ENCODE measurements at regions not wholly inside any gene's neighbourhood (a gene's known extent, or its start where the extent isn't known, plus 50 kb on each side); places are given as distances from the start of the nearest gene placed in this dataset.
A peak's percentile ranks its signal among the peaks of the same experiment; 100 is the strongest.
"Not testable (repeated sequence)": the region's sequence is repeated elsewhere in the genome, so short reads cannot be mapped to it uniquely, and the experiment has no call there.

DNA sequence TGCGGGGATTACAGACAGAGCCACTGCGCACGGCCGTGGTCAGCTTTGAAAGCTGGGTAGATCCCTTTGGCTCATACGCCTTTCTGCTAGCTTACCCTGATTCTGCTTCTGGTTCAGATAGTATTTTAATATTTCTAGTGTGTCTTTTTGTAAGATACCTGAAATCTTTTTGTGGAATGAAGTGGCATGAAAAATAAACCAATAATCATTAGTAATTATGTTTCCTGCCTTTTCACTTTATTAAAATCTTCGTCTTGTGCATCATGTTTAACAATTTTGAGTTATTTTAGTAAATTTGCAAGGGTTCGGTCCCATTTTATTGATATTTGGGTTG, 82.5 kb upstream of the TNK2 start:
- H3K9ac ChIP-seq (ENCODE audit: low read depth, low read length, poor library complexity, severe bottlenecking), result peak overlapping the region; percentile 82
- peak overlapping the region; percentile 90; the same call in 1 of the 2 replicates for H2AFZ ChIP-seq (ENCODE audit: low read length)
- H3K4me2 ChIP-seq (ENCODE audit: low read depth, low read length, poor library complexity, severe bottlenecking), result peak overlapping the region; percentile 66

DNA sequence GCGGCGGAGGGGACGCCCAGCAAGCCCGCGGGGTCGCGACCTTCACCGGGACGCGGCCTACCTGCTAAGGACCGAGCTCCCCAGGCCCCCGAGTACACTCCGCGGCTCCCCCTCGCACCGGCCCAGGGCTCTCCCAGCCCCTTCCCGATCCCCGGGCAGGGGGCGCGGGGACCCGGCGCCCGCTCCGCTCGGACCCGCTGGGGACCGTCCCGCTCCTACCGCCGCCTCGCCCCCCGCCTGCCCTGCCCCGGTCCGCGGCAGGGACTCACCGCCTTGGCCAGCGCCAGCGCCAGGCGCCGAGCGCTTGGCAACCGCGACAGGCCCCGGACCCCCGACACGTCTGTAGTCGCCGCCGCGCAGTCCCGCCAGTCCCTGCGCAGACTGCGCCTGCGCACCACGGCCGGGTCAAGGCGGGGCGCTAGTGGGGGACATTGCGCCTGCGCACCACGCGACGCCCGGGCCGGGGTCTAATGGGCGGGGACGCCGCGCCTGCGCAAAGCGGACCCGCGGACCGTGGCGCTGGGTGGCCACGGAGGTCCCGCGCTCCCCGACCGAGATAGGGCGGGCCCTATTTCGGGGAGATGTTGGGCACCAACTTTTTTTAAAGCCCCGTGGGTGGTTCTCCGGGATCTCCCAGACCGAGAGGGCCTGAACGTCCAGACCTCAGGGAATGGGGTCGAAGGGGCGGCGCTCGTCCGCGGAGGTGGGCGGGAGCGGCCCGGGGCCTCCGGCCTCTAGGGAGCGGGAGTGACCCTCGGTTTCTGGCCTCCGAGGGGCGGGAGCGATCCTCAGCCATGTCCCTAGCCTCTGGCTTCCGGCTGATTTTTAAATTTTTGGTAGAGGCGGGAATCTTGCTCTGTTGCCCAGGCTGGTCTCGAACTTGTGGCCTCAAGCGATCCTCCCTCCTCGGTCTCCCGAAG, 81.8 kb upstream of the TNK2 start:
- H4K20me1 ChIP-seq (ENCODE audit: insufficient read depth, low read length, poor library complexity, severe bottlenecking); H3K9me2 ChIP-seq (replicated peaks; ENCODE audit: low read depth, low read length); H3K9me3 ChIP-seq (ENCODE audit: insufficient read depth, low read depth, low read length); H3K4me1 ChIP-seq (ENCODE audit: insufficient read depth, low read length, poor library complexity, severe bottlenecking); H3K36me3 ChIP-seq (ENCODE audit: insufficient read depth, low read length); H3F3A ChIP-seq (ENCODE audit: low read depth); H3K27me3 ChIP-seq (ENCODE audit: insufficient read depth, low read length, poor library complexity, severe bottlenecking): not testable (repeated sequence)
- Histone ChIP-seq H3K79me2 (ENCODE audit: insufficient read depth, low read length) (peaks cover 29% of the 10 kb centered on the region; the same call in 1 of the 2 replicates), H3K4me2 (ENCODE audit: low read depth, low read length, poor library complexity, severe bottlenecking) (peak overlapping the region; percentile 66), H3K9ac (ENCODE audit: low read depth, low read length, poor library complexity, severe bottlenecking) (peak overlapping the region; percentile 82), H2AFZ (ENCODE audit: low read length) (peak overlapping the region; percentile 90), H3K4me3 (ENCODE audit: low read length, poor library complexity, severe bottlenecking) (peak overlapping the region; percentile 88)

More for the DNA sequence above, 82.5 kb upstream of the TNK2 start:
- H3K9me3 ChIP-seq (ENCODE audit: insufficient read depth, low read depth, low read length); H3K27me3 ChIP-seq (ENCODE audit: insufficient read depth, low read length, poor library complexity, severe bottlenecking); H3K9me2 ChIP-seq (replicated peaks; ENCODE audit: low read depth, low read length); H3K36me3 ChIP-seq (ENCODE audit: insufficient read depth, low read length); H4K20me1 ChIP-seq (ENCODE audit: insufficient read depth, low read length, poor library complexity, severe bottlenecking); H3F3A ChIP-seq (ENCODE audit: low read depth); H3K4me1 ChIP-seq (ENCODE audit: insufficient read depth, low read length, poor library complexity, severe bottlenecking): not testable (repeated sequence)
- Histone ChIP-seq H3K4me3 (ENCODE audit: low read length, poor library complexity, severe bottlenecking) (peak overlapping the region; percentile 88), H3K79me2 (ENCODE audit: insufficient read depth, low read length) (peaks cover 29% of the 10 kb centered on the region; the same call in 1 of the 2 replicates)

DNA sequence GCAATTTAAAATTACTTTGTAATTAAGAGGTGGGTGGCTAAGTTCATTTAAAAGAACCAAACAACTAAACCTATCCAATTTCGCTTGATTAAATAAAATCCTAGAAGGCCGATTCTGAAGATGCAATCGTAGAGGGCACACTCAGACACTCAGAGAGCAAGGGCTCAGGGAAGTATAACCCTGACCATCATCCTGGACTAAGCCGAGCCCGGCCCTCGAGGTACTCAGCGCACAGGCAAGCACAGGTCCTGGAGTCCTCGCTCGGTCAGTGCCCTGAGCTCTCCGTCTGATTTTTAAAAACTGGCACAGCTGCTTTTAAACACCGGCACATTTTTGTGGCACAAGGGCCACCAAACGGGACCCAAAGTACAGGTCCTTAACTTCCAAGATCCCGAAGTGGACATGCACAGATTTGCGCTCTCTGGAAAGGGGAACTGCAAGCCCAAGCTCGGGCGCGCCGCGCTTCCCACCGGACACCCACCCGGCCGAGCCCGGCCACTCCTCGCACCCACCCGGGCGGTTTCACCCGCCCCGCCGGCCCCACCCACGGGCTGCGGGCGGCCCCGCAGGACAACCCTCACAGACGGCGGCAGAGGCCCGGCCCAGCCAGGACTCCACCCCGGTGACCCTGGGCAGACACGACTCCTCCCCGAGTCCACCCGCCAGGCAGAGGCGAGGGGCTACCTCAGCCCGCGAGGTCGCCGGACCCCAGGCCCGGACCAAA, 81.0 kb upstream of the TNK2 start:
- H3K4me3 ChIP-seq (ENCODE audit: low read length, poor library complexity, severe bottlenecking), result peak overlapping the region; percentile 88
- peak overlapping the region; percentile 42 for H3K4me2 ChIP-seq (ENCODE audit: low read depth, low read length, poor library complexity, severe bottlenecking)
- not testable (repeated sequence) for H2AFZ ChIP-seq (ENCODE audit: low read length); H3K9me2 ChIP-seq (replicated peaks; ENCODE audit: low read depth, low read length); H4K20me1 ChIP-seq (ENCODE audit: insufficient read depth, low read length, poor library complexity, severe bottlenecking); H3K27me3 ChIP-seq (ENCODE audit: insufficient read depth, low read length, poor library complexity, severe bottlenecking); H3K4me1 ChIP-seq (ENCODE audit: insufficient read depth, low read length, poor library complexity, severe bottlenecking); H3F3A ChIP-seq (ENCODE audit: low read depth); H3K9me3 ChIP-seq (ENCODE audit: insufficient read depth, low read depth, low read length); H3K36me3 ChIP-seq (ENCODE audit: insufficient read depth, low read length)
- H3K79me2 ChIP-seq (ENCODE audit: insufficient read depth, low read length), result peaks cover 33% of the 10 kb centered on the region
- peak overlapping the region; percentile 73 for H3K9ac ChIP-seq (ENCODE audit: low read depth, low read length, poor library complexity, severe bottlenecking)

DNA sequence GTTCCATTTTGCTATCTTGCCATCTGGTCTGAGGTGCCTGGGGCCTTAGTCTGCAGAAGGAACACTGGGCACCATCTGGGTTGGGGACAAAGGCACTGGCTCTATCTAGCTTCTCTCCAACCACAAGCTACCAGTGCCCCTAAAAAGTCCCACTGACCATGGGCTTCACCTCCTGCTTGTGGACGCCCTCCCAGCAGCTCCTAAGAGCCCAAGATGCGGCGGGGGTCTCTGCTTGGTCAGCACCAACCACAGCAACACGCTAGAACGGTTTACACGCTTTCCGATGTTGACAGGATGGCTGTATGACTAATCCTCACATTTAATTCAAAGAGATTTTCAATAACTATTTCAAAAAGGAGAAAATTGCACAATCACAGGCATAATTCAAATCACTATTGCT, 80.4 kb upstream of the TNK2 start:
- not testable (repeated sequence) for H3F3A ChIP-seq (ENCODE audit: low read depth); H3K27me3 ChIP-seq (ENCODE audit: insufficient read depth, low read length, poor library complexity, severe bottlenecking); H3K9me3 ChIP-seq (ENCODE audit: insufficient read depth, low read depth, low read length); H3K36me3 ChIP-seq (ENCODE audit: insufficient read depth, low read length); H3K9me2 ChIP-seq (replicated peaks; ENCODE audit: low read depth, low read length); H4K20me1 ChIP-seq (ENCODE audit: insufficient read depth, low read length, poor library complexity, severe bottlenecking); H2AFZ ChIP-seq (ENCODE audit: low read length); H3K4me1 ChIP-seq (ENCODE audit: insufficient read depth, low read length, poor library complexity, severe bottlenecking)
- H3K4me2 ChIP-seq (ENCODE audit: low read depth, low read length, poor library complexity, severe bottlenecking), result peak overlapping the region; percentile 42
- H3K9ac ChIP-seq (ENCODE audit: low read depth, low read length, poor library complexity, severe bottlenecking), result peak overlapping the region; percentile 63
- peak overlapping the region; percentile 53 for H3K4me3 ChIP-seq (ENCODE audit: low read length, poor library complexity, severe bottlenecking)
- H3K79me2 ChIP-seq (ENCODE audit: insufficient read depth, low read length), result peaks cover 38% of the 10 kb centered on the region

DNA sequence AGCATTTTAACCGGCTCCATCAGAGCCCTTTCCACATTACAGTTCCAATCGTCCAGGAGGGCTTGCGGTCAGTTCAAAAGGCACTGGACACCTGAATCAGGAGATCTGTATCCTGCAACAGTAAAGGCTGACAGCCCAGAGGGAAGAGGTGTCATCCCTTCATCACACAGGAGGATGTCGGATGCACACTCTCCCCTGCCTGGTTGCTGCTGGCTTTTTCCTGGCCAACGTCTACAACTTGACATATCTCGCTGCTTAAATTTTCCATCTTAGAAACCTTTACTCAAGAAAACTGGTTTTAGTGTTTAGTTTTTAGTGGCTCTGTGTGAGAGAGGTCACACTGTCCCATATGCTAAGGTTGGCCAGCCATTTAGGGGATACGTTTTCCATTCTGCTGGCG, 78.7 kb upstream of the TNK2 start:
- not testable (repeated sequence) for H3K4me2 ChIP-seq (ENCODE audit: low read depth, low read length, poor library complexity, severe bottlenecking); H2AFZ ChIP-seq (ENCODE audit: low read length)

DNA sequence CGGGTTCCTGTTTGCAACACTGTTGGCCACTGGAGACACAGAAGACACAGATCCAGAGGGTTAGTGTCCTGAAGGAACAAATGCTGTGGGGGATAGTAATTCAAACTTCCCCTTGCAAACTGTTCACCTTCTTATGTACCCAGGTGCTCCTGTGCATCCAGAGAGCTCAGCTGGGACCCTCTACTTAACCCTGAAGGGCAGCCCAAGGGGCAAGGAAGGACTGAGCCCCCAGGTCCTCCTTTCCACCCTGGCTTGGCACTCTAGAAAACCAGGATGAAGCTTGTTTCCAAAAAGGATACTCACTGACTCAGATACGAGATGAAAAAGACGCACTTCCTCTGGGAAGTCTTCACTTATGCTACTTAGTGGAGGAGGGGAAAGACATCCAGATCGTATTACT, 78.2 kb upstream of the TNK2 start:
- H3K4me3 ChIP-seq (ENCODE audit: low read length, poor library complexity, severe bottlenecking), result peak overlapping the region; percentile 58
- H4K20me1 ChIP-seq (ENCODE audit: insufficient read depth, low read length, poor library complexity, severe bottlenecking); H3K9me2 ChIP-seq (replicated peaks; ENCODE audit: low read depth, low read length); H3F3A ChIP-seq (ENCODE audit: low read depth); H3K9me3 ChIP-seq (ENCODE audit: insufficient read depth, low read depth, low read length); H3K4me2 ChIP-seq (ENCODE audit: low read depth, low read length, poor library complexity, severe bottlenecking); H2AFZ ChIP-seq (ENCODE audit: low read length); H3K4me1 ChIP-seq (ENCODE audit: insufficient read depth, low read length, poor library complexity, severe bottlenecking); H3K27me3 ChIP-seq (ENCODE audit: insufficient read depth, low read length, poor library complexity, severe bottlenecking): not testable (repeated sequence)
- peak overlapping the region; percentile 71 for H3K9ac ChIP-seq (ENCODE audit: low read depth, low read length, poor library complexity, severe bottlenecking)
- H3K79me2 ChIP-seq (ENCODE audit: insufficient read depth, low read length), result peaks cover 49% of the 10 kb centered on the region
- H3K36me3 ChIP-seq (ENCODE audit: insufficient read depth, low read length), result peaks cover 20% of the 10 kb centered on the region

More for the DNA sequence above, 78.7 kb upstream of the TNK2 start:
- H4K20me1 ChIP-seq (ENCODE audit: insufficient read depth, low read length, poor library complexity, severe bottlenecking); H3K27me3 ChIP-seq (ENCODE audit: insufficient read depth, low read length, poor library complexity, severe bottlenecking); H3K9me2 ChIP-seq (replicated peaks; ENCODE audit: low read depth, low read length); H3K4me1 ChIP-seq (ENCODE audit: insufficient read depth, low read length, poor library complexity, severe bottlenecking); H3K9me3 ChIP-seq (ENCODE audit: insufficient read depth, low read depth, low read length); H3F3A ChIP-seq (ENCODE audit: low read depth): not testable (repeated sequence)
- Histone ChIP-seq H3K79me2 (ENCODE audit: insufficient read depth, low read length) (peaks cover 45% of the 10 kb centered on the region), H3K36me3 (ENCODE audit: insufficient read depth, low read length) (peaks cover 16% of the 10 kb centered on the region), H3K4me3 (ENCODE audit: low read length, poor library complexity, severe bottlenecking) (peak overlapping the region; percentile 58), H3K9ac (ENCODE audit: low read depth, low read length, poor library complexity, severe bottlenecking) (peak overlapping the region; percentile 71)

DNA sequence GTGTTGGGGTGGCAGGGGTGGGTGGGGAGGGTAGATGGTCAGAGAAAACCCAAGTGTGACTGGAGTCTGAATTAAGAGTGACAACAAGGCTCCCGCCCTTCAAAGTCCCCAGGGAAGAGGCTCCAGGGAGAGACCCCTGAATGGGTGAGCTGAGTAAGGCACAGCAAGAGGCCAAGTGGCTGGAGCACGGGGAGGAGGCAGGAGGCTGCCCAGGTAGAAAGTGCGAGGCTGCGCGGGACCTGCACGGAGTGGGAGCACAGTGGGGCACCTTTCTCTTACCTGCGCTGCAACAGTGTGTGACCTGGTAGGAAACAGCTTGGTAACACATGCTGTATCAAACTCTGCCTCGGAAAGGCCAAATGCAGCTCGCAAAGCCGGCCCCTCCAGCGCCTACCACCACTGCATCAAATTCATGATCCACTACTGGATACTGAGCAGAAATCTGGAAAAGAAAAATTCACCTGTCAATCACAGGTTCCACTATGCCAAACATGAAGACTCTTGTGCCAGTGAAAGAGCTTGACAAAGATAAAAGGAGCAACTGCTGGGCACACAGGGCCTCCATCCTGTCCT, 77.1 kb upstream of the TNK2 start:
- H3F3A ChIP-seq (ENCODE audit: low read depth); H3K27me3 ChIP-seq (ENCODE audit: insufficient read depth, low read length, poor library complexity, severe bottlenecking); H4K20me1 ChIP-seq (ENCODE audit: insufficient read depth, low read length, poor library complexity, severe bottlenecking); H3K9ac ChIP-seq (ENCODE audit: low read depth, low read length, poor library complexity, severe bottlenecking); H3K9me3 ChIP-seq (ENCODE audit: insufficient read depth, low read depth, low read length); H2AFZ ChIP-seq (ENCODE audit: low read length); H3K9me2 ChIP-seq (replicated peaks; ENCODE audit: low read depth, low read length); H3K4me1 ChIP-seq (ENCODE audit: insufficient read depth, low read length, poor library complexity, severe bottlenecking); H3K4me3 ChIP-seq (ENCODE audit: low read length, poor library complexity, severe bottlenecking); H3K4me2 ChIP-seq (ENCODE audit: low read depth, low read length, poor library complexity, severe bottlenecking): not testable (repeated sequence)
- Histone ChIP-seq H3K36me3 (ENCODE audit: insufficient read depth, low read length) (peaks cover 20% of the 10 kb centered on the region), H3K79me2 (ENCODE audit: insufficient read depth, low read length) (peaks cover 42% of the 10 kb centered on the region)

Data from Loucy (cell line).